ENCODE measurements at regions not wholly inside any gene's neighbourhood (a gene's known extent, or its start where the extent isn't known, plus 50 kb on each side); places are given as distances from the start of the nearest gene placed in this dataset.

DNA sequence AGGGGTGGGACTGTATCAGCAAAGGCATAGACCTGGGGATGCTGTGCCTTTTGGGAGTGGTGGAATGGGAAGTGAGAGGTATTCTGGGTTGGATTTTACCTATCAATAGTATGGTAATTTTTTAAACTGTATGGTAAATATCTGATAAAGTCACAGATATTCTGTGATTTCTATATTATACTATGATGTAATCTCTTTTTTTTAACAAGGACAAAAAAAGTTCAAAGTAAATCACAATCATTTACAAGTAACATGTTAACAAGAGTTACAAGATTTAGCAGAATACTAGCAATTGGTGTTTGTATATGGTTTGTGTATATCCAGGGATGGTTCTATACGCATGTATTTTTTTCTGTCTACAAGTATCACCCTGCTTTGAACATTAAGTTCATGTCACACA lies 56.0 kb downstream of the BMAL2 start:
- TF ChIP-seq, protein P1, sequence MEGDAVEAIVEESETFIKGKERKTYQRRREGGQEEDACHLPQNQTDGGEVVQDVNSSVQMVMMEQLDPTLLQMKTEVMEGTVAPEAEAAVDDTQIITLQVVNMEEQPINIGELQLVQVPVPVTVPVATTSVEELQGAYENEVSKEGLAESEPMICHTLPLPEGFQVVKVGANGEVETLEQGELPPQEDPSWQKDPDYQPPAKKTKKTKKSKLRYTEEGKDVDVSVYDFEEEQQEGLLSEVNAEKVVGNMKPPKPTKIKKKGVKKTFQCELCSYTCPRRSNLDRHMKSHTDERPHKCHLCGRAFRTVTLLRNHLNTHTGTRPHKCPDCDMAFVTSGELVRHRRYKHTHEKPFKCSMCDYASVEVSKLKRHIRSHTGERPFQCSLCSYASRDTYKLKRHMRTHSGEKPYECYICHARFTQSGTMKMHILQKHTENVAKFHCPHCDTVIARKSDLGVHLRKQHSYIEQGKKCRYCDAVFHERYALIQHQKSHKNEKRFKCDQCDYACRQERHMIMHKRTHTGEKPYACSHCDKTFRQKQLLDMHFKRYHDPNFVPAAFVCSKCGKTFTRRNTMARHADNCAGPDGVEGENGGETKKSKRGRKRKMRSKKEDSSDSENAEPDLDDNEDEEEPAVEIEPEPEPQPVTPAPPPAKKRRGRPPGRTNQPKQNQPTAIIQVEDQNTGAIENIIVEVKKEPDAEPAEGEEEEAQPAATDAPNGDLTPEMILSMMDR (IDR thresholded peaks at IDR 0.05; ENCODE audit: insufficient read depth, low read length, poor library complexity, severe bottlenecking), result no peak
- no peaks in the 10 kb centered on the region for H3K27me3 ChIP-seq (replicated peaks; ENCODE audit: control insufficient read depth, insufficient read depth, low read length)
- no peak overlapping the region for H3K4me3 ChIP-seq (replicated peaks; ENCODE audit: low read depth, low read length)
- H3K36me3 ChIP-seq (ENCODE audit: control insufficient read depth, insufficient read depth, low read length), result peaks cover 4% of the 10 kb centered on the region
- no peak for DNase-seq (ENCODE audit: extremely low read depth, insufficient read length)

DNA sequence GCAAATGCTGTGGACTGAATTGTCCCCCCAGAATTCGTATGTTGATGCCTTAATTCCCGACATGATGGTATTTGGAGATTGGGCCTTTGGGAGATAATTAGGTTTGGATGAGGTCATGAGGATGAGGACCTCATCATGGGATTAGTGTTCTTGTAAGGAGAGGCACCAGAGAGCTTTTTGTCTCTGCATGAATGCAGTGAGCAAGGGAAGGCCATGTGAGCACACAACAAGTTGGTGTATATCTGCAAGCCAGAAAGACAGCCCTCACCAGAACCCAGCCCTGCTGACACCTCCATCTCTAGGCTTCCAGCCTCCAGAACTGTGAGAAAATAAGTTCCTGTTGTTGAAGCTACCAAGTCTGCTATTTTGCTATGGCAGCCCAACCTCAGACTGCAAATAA lies 51.9 kb upstream of the SMCO2 start:
- TF ChIP-seq, protein P1 (IDR thresholded peaks at IDR 0.05; ENCODE audit: insufficient read depth, low read length, poor library complexity, severe bottlenecking), result no peak
- H3K27me3 ChIP-seq (replicated peaks; ENCODE audit: control insufficient read depth, insufficient read depth, low read length), result no peaks in the 10 kb centered on the region
- H3K4me3 ChIP-seq (replicated peaks; ENCODE audit: low read depth, low read length), result no peak overlapping the region
- no peak for DNase-seq (ENCODE audit: extremely low read depth, insufficient read length)
- H3K36me3 ChIP-seq (ENCODE audit: control insufficient read depth, insufficient read depth, low read length), result peaks cover 5% of the 10 kb centered on the region

DNA sequence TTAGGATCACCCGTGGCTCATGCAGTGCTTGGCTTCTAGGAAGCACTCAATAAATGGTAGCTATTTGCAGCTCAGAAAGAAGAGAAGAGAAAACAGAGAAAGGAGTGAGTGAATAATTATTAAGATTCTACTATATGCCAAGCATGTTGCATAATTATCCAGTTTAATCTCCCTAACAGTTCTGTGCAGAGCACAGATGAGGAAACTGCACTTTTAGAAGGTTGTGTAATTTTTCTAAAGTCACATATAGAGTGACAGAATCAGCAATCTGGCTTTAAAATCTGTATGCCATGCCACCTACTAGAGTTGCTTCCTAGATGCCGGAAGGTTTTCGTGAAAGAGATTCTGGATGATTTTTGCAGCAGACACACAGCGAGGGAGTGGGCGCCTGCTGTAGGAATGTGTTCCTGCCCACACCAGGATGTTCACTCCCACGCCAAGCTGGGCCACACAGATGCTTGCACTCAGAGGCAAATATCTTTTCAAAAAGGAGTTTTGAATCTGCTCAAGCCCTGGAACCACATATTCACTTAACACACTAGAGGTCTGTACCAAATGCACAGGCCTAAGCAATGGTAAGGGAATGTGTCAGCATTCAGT lies 50.2 kb upstream of the SMCO2 start:
- no peak for DNase-seq (ENCODE audit: extremely low read depth, insufficient read length)
- no peak overlapping the region for H3K4me3 ChIP-seq (replicated peaks; ENCODE audit: low read depth, low read length)
- no peaks in the 10 kb centered on the region for H3K27me3 ChIP-seq (replicated peaks; ENCODE audit: control insufficient read depth, insufficient read depth, low read length)
- TF ChIP-seq, protein P1 (IDR thresholded peaks at IDR 0.05; ENCODE audit: insufficient read depth, low read length, poor library complexity, severe bottlenecking), result no peak
- peaks cover 5% of the 10 kb centered on the region for H3K36me3 ChIP-seq (ENCODE audit: control insufficient read depth, insufficient read depth, low read length)
